GM12878 (cell line): ENCODE measurements at regions not wholly inside any gene's neighbourhood (a gene's known extent, or its start where the extent isn't known, plus 50 kb on each side); places are given as distances from the start of the nearest gene placed in this dataset.

Source experiments
- ATAC-seq: fragments of 200-7000 bp; cut with Tn5 transposase; 3 replicates; pipeline ENCODE4 v1.9.1; 2020; ENCODE audit warnings: mild to moderate bottlenecking, moderate library complexity
- BruUV-seq: library from RNA; stranded (reverse); fragments of 400-500 nt; replicated peaks from 2 replicates; lab custom pipeline; 2021; lab: Mats Ljungman, UMichigan
- CTCF ChIA-PET: fragments of 300-600 bp; sonication (Branson Sonifier 250); formaldehyde crosslinking; extraction: SDS; loops from one replicate; lab custom pipeline; 2021; ENCODE audit warnings: inconsistent platforms; lab: Yijun Ruan, JAX
- POLR2A ChIA-PET: fragments of 350-600 bp; formaldehyde crosslinking; extraction: SDS; loops from one replicate; lab custom pipeline; 2021; ENCODE audit warnings: inconsistent platforms; lab: Charles Lee
- RAD21 ChIA-PET: fragments of 300-600 bp; sonication (Branson Sonifier 250); formaldehyde crosslinking; loops from one replicate; lab custom pipeline; 2023; ENCODE audit warnings: antibody characterized with exemption; ENCODE audit not compliant: unreplicated experiment; lab: Charles Lee
- SMC1A ChIA-PET: fragments of 300-600 bp; sonication (Branson Sonifier 250); formaldehyde crosslinking; loops from one replicate; lab custom pipeline; 2023; ENCODE audit not compliant: unreplicated experiment, uncharacterized antibody; lab: Charles Lee
- DNase-seq: peaks from one replicate; pipeline ENCODE4 v3.0.0-alpha.2; 2011; ENCODE audit warnings: low read depth, low spot score
- FAIRE-seq: peaks from 3 replicates; lab custom pipeline; 2011; peaks lifted over from hg19 to GRCh38; lab: Jason Lieb, UNC
- H2AFZ ChIP-seq: 2 replicates; pipeline ENCODE4 v1.6.0; 2011; ENCODE audit warnings: low read depth, low read length, control low read depth; ENCODE audit not compliant: control insufficient read depth
- H3K27ac ChIP-seq: 2 replicates; pipeline ENCODE4 v1.5.1; 2011; ENCODE audit warnings: control low read depth; ENCODE audit not compliant: control insufficient read depth, insufficient read depth
- H3K27me3 ChIP-seq, 2 experiments: replicated peaks in 1 of 2; 2 replicates each; pipeline versions ENCODE4 v1.6.0 to v1.6.1; 2011; ENCODE audit warnings: low read length in 1 of 2; ENCODE audit not compliant: control insufficient read depth in 2 of 2, insufficient read depth in 2 of 2
- H3K36me3 ChIP-seq, 2 experiments: 2 replicates each; pipeline ENCODE4 v1.5.1; 2011; ENCODE audit warnings: low read length in 1 of 2; ENCODE audit not compliant: control insufficient read depth in 2 of 2, insufficient read depth in 2 of 2
- H3K4me1 ChIP-seq: 2 replicates; pipeline ENCODE4 v1.6.1; 2011; ENCODE audit warnings: mild to moderate bottlenecking, low read length, moderate library complexity, mixed read lengths; ENCODE audit not compliant: control insufficient read depth, insufficient read depth
- H3K4me2 ChIP-seq: 2 replicates; pipeline ENCODE4 v1.6.0; 2011; ENCODE audit warnings: control low read depth; ENCODE audit not compliant: control insufficient read depth, insufficient read depth
- H3K4me3 ChIP-seq: fragments of 200-600 bp; sonication (generic); 2 replicates; pipeline ENCODE4 v1.5.1; 2016
- H3K79me2 ChIP-seq: 2 replicates; pipeline ENCODE4 v1.6.0; 2011; ENCODE audit warnings: low read length; ENCODE audit not compliant: control insufficient read depth, insufficient read depth
- H3K9ac ChIP-seq: 2 replicates; pipeline ENCODE4 v1.8.0; 2011; ENCODE audit warnings: low read length, control low read depth, mixed read lengths; ENCODE audit not compliant: control insufficient read depth, insufficient read depth
- H3K9me3 ChIP-seq: replicated peaks from 3 replicates; pipeline ENCODE4 v1.5.1; 2011; ENCODE audit warnings: mild to moderate bottlenecking, low read length; ENCODE audit not compliant: control insufficient read depth, insufficient read depth
- H4K20me1 ChIP-seq: 2 replicates; pipeline ENCODE4 v1.6.0; 2011; ENCODE audit not compliant: control insufficient read depth, insufficient read depth
- CREM ChIP-seq: IDR thresholded peaks from 2 replicates; pipeline ENCODE4 v1.6.1; 2014; ENCODE audit warnings: antibody characterized with exemption, low read depth
- CTCF ChIP-seq, 3 experiments: IDR thresholded peaks in 2 of 3; conservative IDR thresholded peaks in 1 of 3; 2 replicates each; pipeline ENCODE4 v1.5.1; 2011; ENCODE audit warnings: low read depth in 3 of 3, low read length in 3 of 3, mild to moderate bottlenecking in 3 of 3, control low read depth in 2 of 3, moderate library complexity in 2 of 3, inconsistent platforms in 1 of 3, mixed read lengths in 1 of 3; ENCODE audit not compliant: control insufficient read depth in 2 of 3, insufficient read depth in 1 of 3; ENCODE audit errors: extremely low read depth in 1 of 3
- CUX1 ChIP-seq: IDR thresholded peaks from 2 replicates; pipeline ENCODE4 v1.6.1; 2012; ENCODE audit warnings: improper control_type of control experiment, low read depth, low read length; ENCODE audit not compliant: insufficient replicate concordance
- DPF2 ChIP-seq: fragments of 450-650 bp; IDR thresholded peaks from 2 replicates; pipeline ENCODE4 v1.6.1; 2017; ENCODE audit warnings: mild to moderate bottlenecking
- FOS ChIP-seq: IDR thresholded peaks from 3 replicates; pipeline ENCODE4 v1.6.1; 2011; ENCODE audit warnings: borderline replicate concordance; ENCODE audit not compliant: insufficient read length; ENCODE audit errors: extremely low read depth
- FOXM1 ChIP-seq: IDR thresholded peaks from 2 replicates; pipeline ENCODE4 v1.6.1; 2012; ENCODE audit warnings: low read depth, mild to moderate bottlenecking, inconsistent platforms, low read length, moderate library complexity
- NR2C2 ChIP-seq: IDR thresholded peaks from 2 replicates; pipeline ENCODE4 v1.6.1; 2011; ENCODE audit warnings: borderline replicate concordance, low read depth; ENCODE audit not compliant: control insufficient read depth, insufficient read length
- WGBS: methylation state at CpG from one replicate; pipeline ENCODE4 v1.1.6; 2016; ENCODE audit warnings: low lambda C conversion rate; ENCODE audit not compliant: insufficient replicate concordance, insufficient coverage; ENCODE audit errors: missing lambda C conversion rate; 5-methylcytosine and 5-hydroxymethylcytosine counted together
- in situ Hi-C: fragments of 300-500 bp; cut with MboI; formaldehyde crosslinking; loops from 9 replicates; pipeline ENCODE4 v1.14.3; 2018; ENCODE audit warnings: mixed read lengths
- intact Hi-C: fragments of 100-400 bp; cut with micrococcal nuclease; formaldehyde crosslinking; loops from one replicate; pipeline ENCODE4 v1.14.2; 2022; ENCODE audit not compliant: unreplicated experiment

- no peak for TF ChIP-seq CUX1
- no peak for TF ChIP-seq NR2C2
These were observed 462.2 kb upstream of the PABPC4L start (continued) for GRCh38 chr4:134663742-134664141.

DNA sequence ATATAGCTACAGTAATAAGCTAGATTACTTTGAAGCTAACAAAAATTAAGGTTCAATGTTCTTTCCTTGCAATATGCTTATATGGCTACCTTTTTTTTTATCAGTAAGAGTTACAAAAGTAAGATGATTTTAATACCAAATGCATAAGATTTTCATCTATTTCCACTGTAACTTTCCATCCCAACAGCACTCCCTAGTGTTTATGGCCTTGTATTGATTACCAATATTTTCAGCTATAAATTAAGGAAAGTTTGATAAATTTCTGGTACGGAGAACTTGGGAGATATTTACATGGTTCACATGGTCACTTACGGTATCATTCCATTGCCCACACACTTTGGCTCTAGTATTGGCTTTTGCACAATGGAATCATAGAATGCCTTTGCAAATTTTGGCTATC is 448.9 kb upstream of the PABPC4L start:
- FAIRE-seq (no peak), DNase-seq (no peak), ATAC-seq (no peak)
- in situ Hi-C loops (no loop called here), intact Hi-C loops (no loop called here)
- no peaks in the 10 kb centered on the region for H3K27me3 ChIP-seq
- H3K9me3 ChIP-seq: no peaks in the 10 kb centered on the region
- H3K4me1 ChIP-seq: no peaks in the 10 kb centered on the region
- no peaks in the 10 kb centered on the region for H3K79me2 ChIP-seq
- H2AFZ ChIP-seq: no peak overlapping the region
- no peak overlapping the region for H3K9ac ChIP-seq
- no peak overlapping the region for H3K4me3 ChIP-seq
- 81% methylated on average over 2 of the region's 2 CpGs for WGBS
- no peak overlapping the region for H3K27ac ChIP-seq
- CTCF ChIA-PET: interaction anchor here (0.6 to 0.8 kb wide), 2 partner anchors 161 to 237 kb away, joined by 3 read pairs; no protein-coding TSS in a partner anchor
- H4K20me1 ChIP-seq: no peaks in the 10 kb centered on the region
- no peak overlapping the region for H3K4me2 ChIP-seq
- no peaks in the 10 kb centered on the region for H3K36me3 ChIP-seq
- BruUV-seq: no TSS peak
- POLR2A ChIA-PET: no interaction called here
- TF ChIP-seq CTCF (IDR thresholded peaks at IDR 0.05 in 2 of 3, conservative IDR thresholded peaks at IDR 0.05 in 1 of 3; ENCODE audit: control insufficient read depth in 2 of 3, extremely low read depth in 1 of 3, insufficient read depth in 1 of 3, low read depth in 3 of 3, low read length in 3 of 3) (no peak), FOS (no peak), DPF2 (no peak), FOXM1 (no peak), CREM (no peak)
- SMC1A ChIA-PET: interaction anchor here (1.5 kb wide), 1 partner anchor 14 kb away, joined by 6 read pairs; no protein-coding TSS in a partner anchor
- RAD21 ChIA-PET: interaction anchor here (0.8 kb wide), 1 partner anchor 24 kb away, joined by 3 read pairs; no protein-coding TSS in a partner anchor
